GM23248 (cell line): ENCODE measurements at regions not wholly inside any gene's neighbourhood (a gene's known extent, or its start where the extent isn't known, plus 50 kb on each side); places are given as distances from the start of the nearest gene placed in this dataset.

Experiments used
- DNase-seq: peaks from one replicate; pipeline ENCODE4 v3.0.0-alpha.2; 2015
- H2AFZ ChIP-seq: fragments of 200-600 bp; sonication (generic); 2 replicates; pipeline ENCODE4 v1.6.1; 2016; ENCODE audit warnings: antibody characterized with exemption
- H3F3A ChIP-seq: fragments of 200-600 bp; sonication (generic); 2 replicates; pipeline ENCODE4 v1.6.1; 2016; ENCODE audit warnings: mild to moderate bottlenecking, antibody characterized with exemption, mixed run types; ENCODE audit not compliant: insufficient read depth
- H3K27ac ChIP-seq: fragments of 200-600 bp; sonication (generic); 2 replicates; pipeline ENCODE4 v1.5.1; 2016; ENCODE audit warnings: mild to moderate bottlenecking
- H3K27me3 ChIP-seq: fragments of 200-600 bp; sonication (generic); replicated peaks from 2 replicates; pipeline ENCODE4 v1.6.1; 2016; ENCODE audit warnings: mild to moderate bottlenecking; ENCODE audit not compliant: insufficient read depth
- H3K36me3 ChIP-seq: fragments of 200-600 bp; sonication (generic); 2 replicates; pipeline ENCODE4 v1.6.1; 2016; ENCODE audit warnings: low read depth, mild to moderate bottlenecking
- H3K4me1 ChIP-seq: fragments of 200-600 bp; sonication (generic); 2 replicates; pipeline ENCODE4 v1.6.1; 2016; ENCODE audit warnings: mild to moderate bottlenecking; ENCODE audit not compliant: insufficient read depth
- H3K4me2 ChIP-seq: fragments of 200-600 bp; sonication (generic); one replicate; pipeline ENCODE4 v1.6.1; 2016; ENCODE audit warnings: mild to moderate bottlenecking; ENCODE audit not compliant: unreplicated experiment
- H3K4me3 ChIP-seq: fragments of 200-600 bp; sonication (generic); 2 replicates; pipeline ENCODE4 v1.5.1; 2016; ENCODE audit warnings: mild to moderate bottlenecking
- H3K79me2 ChIP-seq: fragments of 200-600 bp; sonication (generic); 2 replicates; pipeline ENCODE4 v1.6.1; 2016; ENCODE audit warnings: mild to moderate bottlenecking; ENCODE audit not compliant: insufficient read depth
- H3K9ac ChIP-seq: fragments of 200-600 bp; sonication (generic); 2 replicates; pipeline ENCODE4 v1.6.1; 2016; ENCODE audit warnings: mild to moderate bottlenecking
- H3K9me2 ChIP-seq: fragments of 200-600 bp; sonication (generic); 2 replicates; pipeline ENCODE4 v1.6.1; 2016; ENCODE audit warnings: mixed run types, mild to moderate bottlenecking, moderate library complexity; ENCODE audit not compliant: insufficient read depth
- H3K9me3 ChIP-seq: fragments of 200-600 bp; sonication (generic); one replicate; pipeline ENCODE4 v1.6.1; 2017; ENCODE audit warnings: low read depth
- H4K20me1 ChIP-seq: fragments of 200-600 bp; sonication (generic); 2 replicates; pipeline ENCODE4 v1.6.0; 2016; ENCODE audit not compliant: insufficient read depth
- EZH2 ChIP-seq: fragments of 200-600 bp; sonication (generic); IDR thresholded peaks from 2 replicates; pipeline ENCODE4 v1.6.1; 2018; ENCODE audit warnings: antibody characterized with exemption, mild to moderate bottlenecking; ENCODE audit not compliant: insufficient read depth, poor library complexity, severe bottlenecking
- EZH2phosphoT487 ChIP-seq: fragments of 200-600 bp; sonication (generic); IDR thresholded peaks from 2 replicates; pipeline ENCODE4 v1.6.1; 2018; ENCODE audit warnings: antibody characterized with exemption, moderate library complexity, mild to moderate bottlenecking, low read depth; ENCODE audit not compliant: insufficient read depth
- WGBS, 2 experiments: methylation state at CpG; one replicate each; pipeline ENCODE4 v1.1.6; 2015 to 2017; ENCODE audit warnings: low lambda C conversion rate in 2 of 2, low coverage in 1 of 2; ENCODE audit errors: missing lambda C conversion rate in 2 of 2; 5-methylcytosine and 5-hydroxymethylcytosine counted together
- in situ Hi-C: fragments of 300-500 bp; cut with MboI; formaldehyde crosslinking; loops from 2 replicates; pipeline ENCODE4 v1.15.0; 2020

- no peak overlapping the region for H2AFZ ChIP-seq
- H4K20me1 ChIP-seq = no peaks in the 10 kb centered on the region
- in situ Hi-C loops = no loop called here
- no peak for DNase-seq
- H3K27ac ChIP-seq = no peak overlapping the region
- H3K9me2 ChIP-seq = no peaks in the 10 kb centered on the region
- TF ChIP-seq EZH2phosphoT487 (no peak), EZH2 (no peak)
- peaks cover 16% of the 10 kb centered on the region for H3K4me1 ChIP-seq
- H3K79me2 ChIP-seq = no peaks in the 10 kb centered on the region
- WGBS, 2 experiments = 47 to 55% methylated on average over 4 of the region's 4 CpGs
- no peaks in the 10 kb centered on the region for H3K36me3 ChIP-seq
- no peaks in the 10 kb centered on the region for H3K9me3 ChIP-seq
- H3K4me3 ChIP-seq = no peak overlapping the region
- H3F3A ChIP-seq = peaks cover 11% of the 10 kb centered on the region; the same call in 1 of the 2 replicates
- H3K9ac ChIP-seq = no peak overlapping the region
- H3K27me3 ChIP-seq = peaks cover 73% of the 10 kb centered on the region
- no peak overlapping the region for H3K4me2 ChIP-seq
Observed at GRCh38 chr9:14403081-14403480, 89.1 kb upstream of the NFIB start.

- H3K4me2 ChIP-seq = no peak overlapping the region
- H3F3A ChIP-seq = peaks cover 11% of the 10 kb centered on the region; the same call in 1 of the 2 replicates
- H4K20me1 ChIP-seq = no peaks in the 10 kb centered on the region
- no peak overlapping the region for H3K27ac ChIP-seq
- H3K9me2 ChIP-seq = no peaks in the 10 kb centered on the region
- H3K79me2 ChIP-seq = no peaks in the 10 kb centered on the region
- H3K9ac ChIP-seq = no peak overlapping the region
- 70 to 74% methylated on average over 3 of the region's 3 CpGs for WGBS, 2 experiments
- no peak overlapping the region for H3K4me3 ChIP-seq
- H2AFZ ChIP-seq = no peak overlapping the region
- TF ChIP-seq EZH2phosphoT487 (no peak), EZH2 (no peak)
- DNase-seq = no peak
- no peaks in the 10 kb centered on the region for H3K9me3 ChIP-seq
- peaks cover 73% of the 10 kb centered on the region for H3K27me3 ChIP-seq
- H3K36me3 ChIP-seq = no peaks in the 10 kb centered on the region
- in situ Hi-C loops = no loop called here
- H3K4me1 ChIP-seq = peaks cover 16% of the 10 kb centered on the region
Observed at GRCh38 chr9:14402583-14402982, 88.6 kb upstream of the NFIB start.

GRCh38 chr9:14401911-14402310 lies 88.0 kb upstream of the NFIB start:
- H4K20me1 ChIP-seq = no peaks in the 10 kb centered on the region
- no peak overlapping the region for H3K4me2 ChIP-seq
- no peak for DNase-seq
- H3K9me2 ChIP-seq = no peaks in the 10 kb centered on the region
- H3K79me2 ChIP-seq = no peaks in the 10 kb centered on the region
- peaks cover 73% of the 10 kb centered on the region for H3K27me3 ChIP-seq
- WGBS, 2 experiments = 92 to 94% methylated on average over 2 of the region's 2 CpGs
- TF ChIP-seq EZH2 (no peak), EZH2phosphoT487 (no peak)
- no peak overlapping the region for H3K4me3 ChIP-seq
- no peaks in the 10 kb centered on the region for H3K9me3 ChIP-seq
- in situ Hi-C loops = no loop called here
- H3K9ac ChIP-seq = no peak overlapping the region
- H2AFZ ChIP-seq = no peak overlapping the region
- H3K4me1 ChIP-seq = peaks cover 16% of the 10 kb centered on the region
- no peak overlapping the region for H3K27ac ChIP-seq
- H3K36me3 ChIP-seq = no peaks in the 10 kb centered on the region
- H3F3A ChIP-seq = peaks cover 11% of the 10 kb centered on the region; the same call in 1 of the 2 replicates

GRCh38 chr9:14400658-14400995 lies 86.7 kb upstream of the NFIB start:
- in situ Hi-C loops = no loop called here
- 7 to 10% methylated on average over 6 of the region's 6 CpGs for WGBS, 2 experiments
- Histone ChIP-seq H3K36me3 (no peaks in the 10 kb centered on the region), H3K4me3 (peak overlapping the region; percentile 59), H3K27me3 (peaks cover 71% of the 10 kb centered on the region), H2AFZ (peak overlapping the region; percentile 22; the same call in 1 of the 2 replicates), H3K27ac (no peak overlapping the region), H3K9ac (no peak overlapping the region), H4K20me1 (no peaks in the 10 kb centered on the region), H3K9me3 (no peaks in the 10 kb centered on the region), H3K9me2 (no peaks in the 10 kb centered on the region), H3F3A (peaks cover 11% of the 10 kb centered on the region; the same call in 1 of the 2 replicates), H3K4me1 (peaks cover 16% of the 10 kb centered on the region), H3K79me2 (no peaks in the 10 kb centered on the region), H3K4me2 (peak overlapping the region; percentile 50)
- no peak for TF ChIP-seq EZH2
- no peak for TF ChIP-seq EZH2phosphoT487
- DNase-seq = peak; percentile 77
